ENCODE measurements at regions not wholly inside any gene's neighbourhood (a gene's known extent, or its start where the extent isn't known, plus 50 kb on each side); places are given as distances from the start of the nearest gene placed in this dataset.
"Not testable (repeated sequence)": the region's sequence is repeated elsewhere in the genome, so short reads cannot be mapped to it uniquely, and the experiment has no call there.

DNA sequence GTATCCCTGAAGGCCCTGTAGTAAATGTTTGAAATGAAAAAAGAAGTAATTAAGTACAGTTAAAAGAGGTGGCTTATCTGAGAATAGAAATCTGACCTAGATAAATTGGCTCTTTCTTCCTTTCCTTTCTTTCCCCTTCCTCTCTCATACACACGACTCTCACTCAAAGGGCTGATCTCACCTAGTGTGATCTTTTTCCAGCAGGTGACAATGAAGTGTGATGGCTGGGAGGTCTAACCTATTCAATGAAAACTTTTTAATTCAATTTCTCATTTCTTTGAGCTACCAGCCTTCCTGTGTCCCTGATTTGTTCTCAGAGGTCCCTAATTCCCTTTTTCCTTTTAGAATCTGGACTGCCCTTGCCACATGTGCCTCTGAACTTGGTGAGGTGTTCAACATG is 118.0 kb upstream of the RIMS1 start:
- intact Hi-C loops (cut with DNase I), result no loop called here
- Histone ChIP-seq H3K4me3 (no peak overlapping the region), H3K9me3 (no peaks in the 10 kb centered on the region), H3K36me3 (no peaks in the 10 kb centered on the region), H3K27me3 (no peaks in the 10 kb centered on the region), H3K4me1 (no peaks in the 10 kb centered on the region), H3K27ac (no peak overlapping the region)
- ATAC-seq (no peak), DNase-seq (no peak)
- TF ChIP-seq, protein P1, sequence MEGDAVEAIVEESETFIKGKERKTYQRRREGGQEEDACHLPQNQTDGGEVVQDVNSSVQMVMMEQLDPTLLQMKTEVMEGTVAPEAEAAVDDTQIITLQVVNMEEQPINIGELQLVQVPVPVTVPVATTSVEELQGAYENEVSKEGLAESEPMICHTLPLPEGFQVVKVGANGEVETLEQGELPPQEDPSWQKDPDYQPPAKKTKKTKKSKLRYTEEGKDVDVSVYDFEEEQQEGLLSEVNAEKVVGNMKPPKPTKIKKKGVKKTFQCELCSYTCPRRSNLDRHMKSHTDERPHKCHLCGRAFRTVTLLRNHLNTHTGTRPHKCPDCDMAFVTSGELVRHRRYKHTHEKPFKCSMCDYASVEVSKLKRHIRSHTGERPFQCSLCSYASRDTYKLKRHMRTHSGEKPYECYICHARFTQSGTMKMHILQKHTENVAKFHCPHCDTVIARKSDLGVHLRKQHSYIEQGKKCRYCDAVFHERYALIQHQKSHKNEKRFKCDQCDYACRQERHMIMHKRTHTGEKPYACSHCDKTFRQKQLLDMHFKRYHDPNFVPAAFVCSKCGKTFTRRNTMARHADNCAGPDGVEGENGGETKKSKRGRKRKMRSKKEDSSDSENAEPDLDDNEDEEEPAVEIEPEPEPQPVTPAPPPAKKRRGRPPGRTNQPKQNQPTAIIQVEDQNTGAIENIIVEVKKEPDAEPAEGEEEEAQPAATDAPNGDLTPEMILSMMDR (IDR thresholded peaks at IDR 0.05), result no peak

DNA sequence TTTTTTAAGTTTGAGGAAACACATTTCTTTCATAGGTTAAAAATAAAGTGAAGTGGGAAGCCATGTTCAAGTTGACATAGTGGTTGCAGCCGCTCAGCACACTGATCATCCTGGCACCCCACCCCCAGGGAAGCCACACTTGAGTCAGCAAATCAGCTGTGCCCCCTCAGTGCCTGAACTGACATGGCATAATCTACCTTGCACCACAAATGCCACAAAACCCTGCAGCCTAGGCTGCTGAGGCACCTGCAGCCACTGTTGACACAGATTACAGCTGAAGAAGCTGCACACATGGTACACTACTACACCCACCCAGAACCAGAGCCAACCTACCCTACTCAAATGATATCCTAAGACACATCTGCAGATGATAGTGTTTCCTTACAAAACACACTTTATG is 77.5 kb upstream of the RIMS1 start:
- TF ChIP-seq, protein P1 (IDR thresholded peaks at IDR 0.05), result no peak
- Histone ChIP-seq H3K4me1 (no peaks in the 10 kb centered on the region), H3K36me3 (no peaks in the 10 kb centered on the region), H3K4me3 (no peak overlapping the region), H3K27ac (no peak overlapping the region), H3K27me3 (no peaks in the 10 kb centered on the region), H3K9me3 (peaks cover 18% of the 10 kb centered on the region)
- intact Hi-C loops (cut with DNase I), result no loop called here
- no peak for DNase-seq
- no peak for ATAC-seq

DNA sequence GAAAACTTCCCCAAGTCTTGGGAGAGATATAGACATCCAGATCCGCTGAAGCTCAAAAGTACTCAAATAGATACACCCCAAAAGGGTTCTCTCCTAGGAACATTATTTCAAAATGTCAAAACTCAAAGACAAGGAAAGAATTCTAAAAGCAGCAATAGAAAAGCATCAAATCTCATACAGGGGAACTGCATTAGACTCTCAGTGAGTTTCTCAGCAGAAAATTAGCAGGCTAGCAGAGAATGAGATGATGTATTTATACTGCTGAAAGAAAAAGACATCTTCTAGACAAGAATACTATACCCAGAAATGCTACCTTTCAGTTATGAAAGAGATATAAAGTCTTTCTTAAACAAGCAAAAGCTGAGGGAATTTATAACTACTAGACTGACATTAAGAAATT is 75.5 kb upstream of the RIMS1 start:
- Histone ChIP-seq H3K36me3 (no peaks in the 10 kb centered on the region), H3K9me3 (peaks cover 18% of the 10 kb centered on the region), H3K27me3 (no peaks in the 10 kb centered on the region), H3K4me3 (no peak overlapping the region), H3K27ac (no peak overlapping the region), H3K4me1 (no peaks in the 10 kb centered on the region)
- DNase-seq, result no peak
- intact Hi-C loops (cut with DNase I), result no loop called here
- ATAC-seq, result no peak
- TF ChIP-seq, protein P1 (IDR thresholded peaks at IDR 0.05), result no peak

DNA sequence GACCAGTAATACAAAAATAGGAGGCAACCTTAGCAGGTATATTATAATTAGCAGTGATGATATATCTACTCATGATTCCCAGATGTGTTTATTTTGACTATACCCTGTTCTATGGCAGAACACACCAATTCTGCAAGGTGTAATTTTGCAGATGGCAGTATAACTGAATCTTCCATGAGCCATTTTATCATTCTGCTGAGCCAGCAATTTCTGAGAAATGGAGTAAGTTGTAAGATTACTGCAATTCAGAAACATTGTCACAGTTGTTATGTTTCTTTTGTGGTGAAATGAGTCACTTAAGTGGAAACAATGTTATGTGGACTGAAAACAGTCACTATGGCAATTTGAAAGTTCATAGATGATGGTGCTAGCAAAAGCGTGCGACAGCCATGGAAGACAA is 63.7 kb upstream of the RIMS1 start:
- intact Hi-C loops (cut with DNase I), result no loop called here
- TF ChIP-seq, protein P1 (IDR thresholded peaks at IDR 0.05), result no peak

DNA sequence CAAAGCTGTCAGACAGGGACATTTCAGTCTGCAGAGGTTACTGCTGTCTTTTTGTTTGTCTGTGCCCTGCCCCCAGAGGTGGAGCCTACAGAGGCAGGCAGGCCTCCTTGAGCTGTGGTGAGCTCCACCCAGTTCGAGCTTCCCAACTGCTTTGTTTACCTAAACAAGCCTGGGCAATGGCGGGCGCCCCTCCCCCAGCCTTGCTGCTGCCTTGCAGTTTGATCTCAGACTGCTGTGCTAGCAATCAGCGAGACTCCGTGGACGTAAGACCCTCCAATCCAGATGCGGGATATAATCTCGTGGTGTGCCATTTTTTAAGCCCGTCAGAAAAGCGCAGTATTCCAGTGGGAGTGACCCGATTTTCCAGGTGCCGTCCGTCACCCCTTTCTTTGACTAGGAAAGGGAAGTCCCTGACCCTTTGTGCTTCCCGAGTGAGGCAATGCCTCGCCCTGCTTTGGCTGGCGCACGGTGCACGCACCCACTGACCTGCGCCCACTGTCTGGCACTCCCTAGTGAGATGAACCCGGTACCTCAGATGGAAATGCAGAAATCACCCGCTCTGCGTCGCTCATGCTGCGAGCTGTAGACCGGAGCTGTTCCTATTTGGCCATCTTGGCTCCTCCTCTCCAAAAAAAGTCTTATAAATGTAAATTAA is 54.1 kb upstream of the RIMS1 start:
- H3K4me1 ChIP-seq; intact Hi-C loops (cut with DNase I); DNase-seq; H3K36me3 ChIP-seq; H3K27me3 ChIP-seq; H3K4me3 ChIP-seq; H3K27ac ChIP-seq; ATAC-seq; H3K9me3 ChIP-seq: not testable (repeated sequence)

More for the DNA sequence above, 63.7 kb upstream of the RIMS1 start:
- Histone ChIP-seq H3K4me1 (no peaks in the 10 kb centered on the region), H3K27ac (no peak overlapping the region), H3K9me3 (no peaks in the 10 kb centered on the region), H3K27me3 (no peaks in the 10 kb centered on the region), H3K4me3 (no peak overlapping the region), H3K36me3 (no peaks in the 10 kb centered on the region)
- DNase-seq (no peak), ATAC-seq (no peak)

Small RNA genes lying in the stretch of these regions (microRNA-seq; reads per million reads assigned to microRNA genes)
- 12,305 reads per million, percentile 97 among the genes with 10 or more reads in this experiment for gene MIR30A (ENCODE audit: borderline microRNAs expressed)
- 77.3 reads per million, percentile 62 among the genes with 10 or more reads in this experiment for gene MIR30C2 (ENCODE audit: borderline microRNAs expressed)

Data from upper lobe of right lung (tissue), 1 donor.